Fibroblast of lung (primary cell): ENCODE measurements at regions not wholly inside any gene's neighbourhood (a gene's known extent, or its start where the extent isn't known, plus 50 kb on each side); places are given as distances from the start of the nearest gene placed in this dataset.

Source experiments
- DNase-seq, 2 donors: peaks; one replicate each; pipeline versions ENCODE4 v3.0.0 to v3.0.0-alpha.2; 2010; ENCODE audit warnings: low read depth in 2 of 2
- H2AFZ ChIP-seq: 2 replicates; pipeline ENCODE4 v1.5.1; 2012; ENCODE audit warnings: low read length, control low read depth, inconsistent platforms
- H3K27ac ChIP-seq: 2 replicates; pipeline ENCODE4 v1.5.1; 2011; ENCODE audit warnings: low read length, control low read depth; ENCODE audit not compliant: insufficient read depth
- H3K27me3 ChIP-seq: 2 replicates; pipeline ENCODE4 v1.5.1; 2011; ENCODE audit warnings: mild to moderate bottlenecking, low read length; ENCODE audit not compliant: control insufficient read depth, insufficient read depth
- H3K36me3 ChIP-seq: 2 replicates; pipeline ENCODE4 v1.5.1; 2011; ENCODE audit warnings: low read length; ENCODE audit not compliant: control insufficient read depth, insufficient read depth
- H3K4me1 ChIP-seq: 2 replicates; pipeline ENCODE4 v1.5.1; 2011; ENCODE audit warnings: low read length; ENCODE audit not compliant: control insufficient read depth, insufficient read depth; ENCODE audit errors: extremely low read depth
- H3K4me2 ChIP-seq: 2 replicates; pipeline ENCODE4 v1.5.1; 2011; ENCODE audit warnings: low read length, control low read depth; ENCODE audit not compliant: insufficient read depth; ENCODE audit errors: extremely low read depth
- H3K4me3 ChIP-seq, 4 experiments: fragments of 200-600 bp in 1 of 4; sonication (generic) in 1 of 4; replicated peaks in 1 of 4; 2 replicates each; pipeline ENCODE4 v1.5.1; 2011 to 2016; ENCODE audit warnings: low read length in 4 of 4, low read depth in 3 of 4, mild to moderate bottlenecking in 3 of 4, control low read depth in 2 of 4, inconsistent platforms in 1 of 4, mixed read lengths in 1 of 4; ENCODE audit not compliant: insufficient read depth in 1 of 4; ENCODE audit errors: control extremely low read depth in 1 of 4
- H3K79me2 ChIP-seq: 2 replicates; pipeline ENCODE4 v1.5.1; 2012; ENCODE audit warnings: mild to moderate bottlenecking, low read length, inconsistent platforms; ENCODE audit not compliant: control insufficient read depth, insufficient read depth
- H3K9ac ChIP-seq: 2 replicates; pipeline ENCODE4 v1.5.1; 2011; ENCODE audit warnings: mild to moderate bottlenecking, low read length, control low read depth; ENCODE audit not compliant: insufficient read depth
- H3K9me3 ChIP-seq: 2 replicates; pipeline ENCODE4 v1.5.1; 2012; ENCODE audit warnings: low read depth, low read length; ENCODE audit not compliant: control insufficient read depth, insufficient read depth
- H4K20me1 ChIP-seq: 2 replicates; pipeline ENCODE4 v1.5.1; 2011; ENCODE audit warnings: low read length; ENCODE audit not compliant: control insufficient read depth, insufficient read depth; ENCODE audit errors: extremely low read depth
- EZH2 ChIP-seq: IDR thresholded peaks from 2 replicates; pipeline ENCODE4 v1.5.1; 2012; ENCODE audit warnings: low read length, control low read depth, mild to moderate bottlenecking; ENCODE audit errors: missing control alignments
- TF ChIP-seq, protein P1 (sequence below), 2 donors: IDR thresholded peaks in 1 of 2; conservative IDR thresholded peaks in 1 of 2; 1 replicate in 1 of 2; 2 replicates in 1 of 2; pipeline ENCODE4 v1.5.1; 2011 to 2012; ENCODE audit warnings: low read length in 2 of 2, control low read depth in 1 of 2, inconsistent platforms in 1 of 2, low read depth in 1 of 2, mild to moderate bottlenecking in 1 of 2

DNA sequence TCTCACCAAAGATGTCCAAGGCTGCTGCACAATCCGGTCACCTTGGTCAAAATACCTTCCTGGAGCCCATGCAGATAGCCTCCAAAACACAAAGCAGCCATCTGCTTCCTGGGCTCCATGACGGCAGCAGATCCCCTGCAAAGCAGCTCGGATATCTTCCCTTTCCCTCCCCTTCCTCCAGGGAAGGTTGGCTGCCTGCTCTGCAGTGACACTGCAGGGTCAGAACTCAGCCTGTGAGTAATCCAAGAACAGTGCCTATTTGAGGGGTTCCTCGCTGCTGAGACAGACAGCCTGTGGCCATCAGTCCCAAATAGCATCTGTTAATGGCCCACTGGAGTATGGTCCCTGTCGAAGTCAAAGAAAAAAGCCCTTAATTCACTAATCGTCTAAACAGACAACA, 270.8 kb downstream of the PREX1 start:
- Histone ChIP-seq H3K27ac (no peak overlapping the region), H2AFZ (no peak overlapping the region), H3K9me3 (no peaks in the 10 kb centered on the region), H4K20me1 (no peaks in the 10 kb centered on the region), H3K27me3 (no peaks in the 10 kb centered on the region), H3K36me3 (no peaks in the 10 kb centered on the region), H3K4me2 (no peak overlapping the region), H3K9ac (no peak overlapping the region), H3K79me2 (no peaks in the 10 kb centered on the region), H3K4me3 (no peak overlapping the region), H3K4me1 (no peaks in the 10 kb centered on the region)
- no peak for DNase-seq
- TF ChIP-seq EZH2, result no peak
- TF ChIP-seq, protein P1, sequence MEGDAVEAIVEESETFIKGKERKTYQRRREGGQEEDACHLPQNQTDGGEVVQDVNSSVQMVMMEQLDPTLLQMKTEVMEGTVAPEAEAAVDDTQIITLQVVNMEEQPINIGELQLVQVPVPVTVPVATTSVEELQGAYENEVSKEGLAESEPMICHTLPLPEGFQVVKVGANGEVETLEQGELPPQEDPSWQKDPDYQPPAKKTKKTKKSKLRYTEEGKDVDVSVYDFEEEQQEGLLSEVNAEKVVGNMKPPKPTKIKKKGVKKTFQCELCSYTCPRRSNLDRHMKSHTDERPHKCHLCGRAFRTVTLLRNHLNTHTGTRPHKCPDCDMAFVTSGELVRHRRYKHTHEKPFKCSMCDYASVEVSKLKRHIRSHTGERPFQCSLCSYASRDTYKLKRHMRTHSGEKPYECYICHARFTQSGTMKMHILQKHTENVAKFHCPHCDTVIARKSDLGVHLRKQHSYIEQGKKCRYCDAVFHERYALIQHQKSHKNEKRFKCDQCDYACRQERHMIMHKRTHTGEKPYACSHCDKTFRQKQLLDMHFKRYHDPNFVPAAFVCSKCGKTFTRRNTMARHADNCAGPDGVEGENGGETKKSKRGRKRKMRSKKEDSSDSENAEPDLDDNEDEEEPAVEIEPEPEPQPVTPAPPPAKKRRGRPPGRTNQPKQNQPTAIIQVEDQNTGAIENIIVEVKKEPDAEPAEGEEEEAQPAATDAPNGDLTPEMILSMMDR (conservative IDR thresholded peaks at IDR 0.05 in 1 of 2, IDR thresholded peaks at IDR 0.05 in 1 of 2; ENCODE audit: low read depth in 1 of 2, low read length in 2 of 2), result no peak

DNA sequence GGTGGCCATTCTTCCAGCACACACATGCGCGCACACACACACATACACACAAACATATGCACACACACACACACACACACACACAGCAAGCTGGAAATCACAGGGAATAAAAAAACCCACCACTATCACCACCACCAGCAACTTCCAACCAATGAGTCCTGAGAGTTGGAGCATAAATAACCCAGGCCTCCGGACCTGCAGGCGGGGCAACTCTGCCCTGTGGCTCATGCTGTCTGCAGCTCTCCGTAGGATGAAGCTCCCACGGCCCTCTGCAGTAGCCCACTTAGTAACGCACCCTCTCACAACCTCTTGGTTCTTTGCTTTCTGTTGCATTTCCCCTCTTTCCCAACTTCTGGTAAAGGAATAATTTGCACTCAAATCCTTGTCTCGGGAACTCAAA, 275.2 kb downstream of the PREX1 start:
- no peak for DNase-seq
- Histone ChIP-seq H3K9ac (no peak overlapping the region), H3K9me3 (no peaks in the 10 kb centered on the region), H3K36me3 (no peaks in the 10 kb centered on the region), H4K20me1 (no peaks in the 10 kb centered on the region), H3K27me3 (no peaks in the 10 kb centered on the region), H2AFZ (no peak overlapping the region), H3K27ac (no peak overlapping the region), H3K4me1 (no peaks in the 10 kb centered on the region), H3K4me3 (no peak overlapping the region), H3K4me2 (no peak overlapping the region), H3K79me2 (no peaks in the 10 kb centered on the region)
- no peak for TF ChIP-seq EZH2
- TF ChIP-seq, protein P1 (conservative IDR thresholded peaks at IDR 0.05 in 1 of 2, IDR thresholded peaks at IDR 0.05 in 1 of 2; ENCODE audit: low read depth in 1 of 2, low read length in 2 of 2), result no peak

DNA sequence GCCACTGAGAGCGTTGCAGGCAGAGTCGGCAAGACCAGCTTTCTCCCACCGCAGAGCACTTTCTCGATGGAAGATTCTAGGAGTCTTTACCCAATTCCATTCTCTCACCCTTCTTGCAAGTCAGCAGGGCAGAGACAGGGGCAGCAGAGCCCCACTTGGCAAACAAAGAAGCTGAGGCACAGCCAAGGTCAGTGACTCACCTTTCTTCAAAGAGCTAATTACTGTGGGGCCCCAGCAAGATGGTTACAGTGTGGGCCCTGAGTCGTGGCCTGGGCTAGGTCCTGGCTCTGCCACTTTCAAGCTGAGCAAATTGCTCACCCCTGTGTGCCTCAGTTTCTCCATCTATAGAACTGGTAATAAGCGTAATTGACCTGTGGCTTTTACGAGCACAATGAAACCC, 277.0 kb downstream of the PREX1 start:
- Histone ChIP-seq H3K9ac (no peak overlapping the region), H4K20me1 (no peaks in the 10 kb centered on the region), H3K79me2 (no peaks in the 10 kb centered on the region), H3K27me3 (no peaks in the 10 kb centered on the region), H3K4me2 (no peak overlapping the region), H3K4me3 (no peak overlapping the region), H3K4me1 (no peaks in the 10 kb centered on the region), H3K36me3 (no peaks in the 10 kb centered on the region), H3K27ac (no peak overlapping the region), H2AFZ (no peak overlapping the region), H3K9me3 (no peaks in the 10 kb centered on the region)
- TF ChIP-seq, protein P1 (conservative IDR thresholded peaks at IDR 0.05 in 1 of 2, IDR thresholded peaks at IDR 0.05 in 1 of 2; ENCODE audit: low read depth in 1 of 2, low read length in 2 of 2), result no peak
- no peak for TF ChIP-seq EZH2
- peak in 1 of 2 donors; percentile 18 for DNase-seq
